Ishikawa (cell line): ENCODE measurements at regions not wholly inside any gene's neighbourhood (a gene's known extent, or its start where the extent isn't known, plus 50 kb on each side); places are given as distances from the start of the nearest gene placed in this dataset.

Experiments
- CEBPB ChIP-seq: IDR thresholded peaks from 2 replicates; pipeline ENCODE4 v1.6.1; 2012
- CREB1 ChIP-seq: IDR thresholded peaks from 2 replicates; pipeline ENCODE4 v1.6.1; 2012; ENCODE audit warnings: low read depth
- EGR1 ChIP-seq: IDR thresholded peaks from 2 replicates; pipeline ENCODE4 v1.6.1; 2012
- EP300 ChIP-seq: IDR thresholded peaks from 2 replicates; pipeline ENCODE4 v1.6.1; 2012; ENCODE audit warnings: borderline replicate concordance
- FOXM1 ChIP-seq: IDR thresholded peaks from 2 replicates; pipeline ENCODE4 v1.6.1; 2012; ENCODE audit warnings: low read depth, borderline replicate concordance
- NFIC ChIP-seq: IDR thresholded peaks from 2 replicates; pipeline ENCODE4 v1.6.1; 2012
- RAD21 ChIP-seq: IDR thresholded peaks from 2 replicates; pipeline ENCODE4 v1.6.1; 2012; ENCODE audit warnings: low read depth
- TAF1 ChIP-seq: IDR thresholded peaks from 2 replicates; pipeline ENCODE4 v1.6.1; 2012; ENCODE audit warnings: low read depth, mild to moderate bottlenecking
- TCF12 ChIP-seq: IDR thresholded peaks from 2 replicates; pipeline ENCODE4 v1.6.1; 2012; ENCODE audit warnings: low read depth
- TEAD4 ChIP-seq: IDR thresholded peaks from 2 replicates; pipeline ENCODE4 v1.6.1; 2012
- YY1 ChIP-seq: IDR thresholded peaks from 2 replicates; pipeline ENCODE4 v1.6.1; 2012; ENCODE audit warnings: low read depth
- ZBTB7A ChIP-seq: IDR thresholded peaks from 2 replicates; pipeline ENCODE4 v1.6.1; 2012; ENCODE audit warnings: low read depth
- TF ChIP-seq, protein P1 (sequence below): IDR thresholded peaks from 2 replicates; pipeline ENCODE4 v1.6.1; 2012; ENCODE audit warnings: low read depth, mild to moderate bottlenecking
- TF ChIP-seq, protein P2 (sequence below): IDR thresholded peaks from 2 replicates; pipeline ENCODE4 v1.6.1; 2012
- TF ChIP-seq, protein P3 (sequence below): IDR thresholded peaks from 2 replicates; pipeline ENCODE4 v1.6.1; 2012

DNA sequence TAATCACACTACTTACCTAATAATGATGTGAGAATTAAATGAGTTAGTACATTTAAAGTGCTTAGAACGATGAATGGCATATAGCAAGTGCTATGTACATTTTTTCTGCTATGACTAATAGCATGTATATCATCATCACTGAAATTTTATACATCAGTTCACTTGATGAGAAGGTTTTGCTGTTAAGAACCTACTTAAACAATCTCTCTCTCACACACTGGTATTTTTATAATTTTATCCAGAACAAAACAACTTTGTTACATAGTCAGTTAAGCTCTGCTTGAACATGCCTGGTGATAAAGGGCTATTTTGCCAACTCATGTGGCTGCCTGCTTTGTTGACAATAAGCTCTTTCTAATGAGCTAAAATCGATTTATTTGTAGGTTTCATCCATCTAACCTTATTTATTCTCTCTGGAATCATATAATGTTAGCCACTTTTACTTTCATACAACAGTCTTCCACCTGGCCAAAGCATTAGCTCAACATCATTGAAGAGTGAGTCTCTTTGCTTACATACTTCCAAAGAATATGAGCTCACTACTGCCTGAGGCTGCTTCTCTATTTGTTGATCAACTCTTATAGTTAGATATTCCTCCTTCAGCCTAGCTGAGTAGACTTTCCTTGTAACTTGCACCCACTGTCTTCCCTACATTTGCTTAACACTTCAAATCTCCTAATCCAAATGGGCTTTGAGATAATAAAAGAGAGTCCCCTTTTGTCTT, 372.7 kb upstream of the BOD1L1 start:
- no peak for TF ChIP-seq EGR1
- no peak for TF ChIP-seq YY1
- TF ChIP-seq, protein P1, sequence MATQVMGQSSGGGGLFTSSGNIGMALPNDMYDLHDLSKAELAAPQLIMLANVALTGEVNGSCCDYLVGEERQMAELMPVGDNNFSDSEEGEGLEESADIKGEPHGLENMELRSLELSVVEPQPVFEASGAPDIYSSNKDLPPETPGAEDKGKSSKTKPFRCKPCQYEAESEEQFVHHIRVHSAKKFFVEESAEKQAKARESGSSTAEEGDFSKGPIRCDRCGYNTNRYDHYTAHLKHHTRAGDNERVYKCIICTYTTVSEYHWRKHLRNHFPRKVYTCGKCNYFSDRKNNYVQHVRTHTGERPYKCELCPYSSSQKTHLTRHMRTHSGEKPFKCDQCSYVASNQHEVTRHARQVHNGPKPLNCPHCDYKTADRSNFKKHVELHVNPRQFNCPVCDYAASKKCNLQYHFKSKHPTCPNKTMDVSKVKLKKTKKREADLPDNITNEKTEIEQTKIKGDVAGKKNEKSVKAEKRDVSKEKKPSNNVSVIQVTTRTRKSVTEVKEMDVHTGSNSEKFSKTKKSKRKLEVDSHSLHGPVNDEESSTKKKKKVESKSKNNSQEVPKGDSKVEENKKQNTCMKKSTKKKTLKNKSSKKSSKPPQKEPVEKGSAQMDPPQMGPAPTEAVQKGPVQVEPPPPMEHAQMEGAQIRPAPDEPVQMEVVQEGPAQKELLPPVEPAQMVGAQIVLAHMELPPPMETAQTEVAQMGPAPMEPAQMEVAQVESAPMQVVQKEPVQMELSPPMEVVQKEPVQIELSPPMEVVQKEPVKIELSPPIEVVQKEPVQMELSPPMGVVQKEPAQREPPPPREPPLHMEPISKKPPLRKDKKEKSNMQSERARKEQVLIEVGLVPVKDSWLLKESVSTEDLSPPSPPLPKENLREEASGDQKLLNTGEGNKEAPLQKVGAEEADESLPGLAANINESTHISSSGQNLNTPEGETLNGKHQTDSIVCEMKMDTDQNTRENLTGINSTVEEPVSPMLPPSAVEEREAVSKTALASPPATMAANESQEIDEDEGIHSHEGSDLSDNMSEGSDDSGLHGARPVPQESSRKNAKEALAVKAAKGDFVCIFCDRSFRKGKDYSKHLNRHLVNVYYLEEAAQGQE: no peak
- TF ChIP-seq CEBPB: no peak

DNA sequence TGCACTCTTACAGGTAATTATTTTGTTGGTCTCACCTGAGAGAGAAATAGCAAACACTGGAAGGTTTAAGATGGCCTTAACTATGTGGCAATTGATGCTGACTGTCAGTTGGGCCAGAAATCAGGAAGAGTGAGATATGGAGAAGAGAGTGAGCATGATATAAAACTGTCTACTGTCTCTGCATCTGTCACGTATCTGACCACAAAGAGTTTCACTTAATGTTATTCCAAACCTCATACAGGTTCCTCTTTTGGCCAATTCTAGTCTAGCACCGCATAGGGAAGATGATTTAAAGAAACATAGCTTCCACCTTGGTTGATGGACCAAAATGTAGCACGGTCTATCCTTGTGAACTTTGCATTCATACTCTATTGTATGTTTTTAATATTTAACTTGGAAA, 381.0 kb upstream of the BOD1L1 start:
- no peak for TF ChIP-seq ZBTB7A

DNA sequence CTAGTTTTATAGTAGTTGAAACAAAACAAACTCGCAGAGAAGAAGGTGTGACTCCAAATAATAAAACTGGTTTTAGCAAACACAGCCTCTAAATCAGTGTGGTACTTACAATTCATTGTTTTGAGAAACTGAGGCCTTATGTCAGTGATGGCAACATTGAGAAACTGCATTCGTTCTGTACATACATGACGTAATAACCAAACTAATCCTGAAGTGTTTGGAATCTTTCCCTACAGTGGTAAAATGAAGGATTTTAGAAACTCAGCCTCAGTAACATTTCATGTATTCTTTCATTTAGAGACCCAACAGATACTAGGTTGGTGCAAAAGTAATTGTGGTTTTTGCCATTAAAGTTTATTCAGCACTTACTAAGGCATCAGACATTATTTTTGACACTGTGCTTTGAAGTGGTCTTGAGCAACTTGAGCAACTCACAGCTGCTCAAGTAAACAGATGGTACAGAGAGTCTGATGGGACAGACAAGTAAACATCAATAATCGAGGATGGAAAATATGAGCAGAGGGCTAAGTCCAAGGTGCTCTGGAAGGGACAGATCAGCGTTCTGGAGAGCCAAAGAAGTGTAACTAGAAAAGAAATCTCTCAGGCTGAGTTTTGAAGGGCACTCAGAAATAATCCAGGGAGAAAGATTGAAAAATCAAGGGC, 390.8 kb upstream of the BOD1L1 start:
- no peak for TF ChIP-seq TCF12
- TF ChIP-seq, protein P2, sequence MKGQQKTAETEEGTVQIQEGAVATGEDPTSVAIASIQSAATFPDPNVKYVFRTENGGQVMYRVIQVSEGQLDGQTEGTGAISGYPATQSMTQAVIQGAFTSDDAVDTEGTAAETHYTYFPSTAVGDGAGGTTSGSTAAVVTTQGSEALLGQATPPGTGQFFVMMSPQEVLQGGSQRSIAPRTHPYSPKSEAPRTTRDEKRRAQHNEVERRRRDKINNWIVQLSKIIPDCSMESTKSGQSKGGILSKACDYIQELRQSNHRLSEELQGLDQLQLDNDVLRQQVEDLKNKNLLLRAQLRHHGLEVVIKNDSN: no peak
- no peak for TF ChIP-seq RAD21

DNA sequence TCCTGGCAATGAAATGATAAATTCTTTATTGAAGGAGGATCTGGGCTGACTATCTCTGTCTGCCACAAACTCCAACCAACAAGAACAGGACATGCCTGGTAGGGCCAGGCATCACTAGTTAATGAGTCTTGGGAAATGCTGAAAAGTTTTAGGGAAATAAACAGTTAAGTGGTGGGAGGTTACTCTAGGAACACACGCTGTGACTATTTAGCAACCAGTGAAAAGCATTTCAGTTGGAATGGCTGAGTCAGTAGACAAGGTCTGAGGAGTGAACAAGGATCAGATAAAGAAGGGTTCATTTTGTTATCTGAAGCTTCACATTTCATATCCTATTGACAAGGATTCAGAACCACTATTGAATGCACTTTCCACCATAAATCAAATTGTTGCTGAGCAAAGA, 394.9 kb upstream of the BOD1L1 start:
- TF ChIP-seq, protein P3, sequence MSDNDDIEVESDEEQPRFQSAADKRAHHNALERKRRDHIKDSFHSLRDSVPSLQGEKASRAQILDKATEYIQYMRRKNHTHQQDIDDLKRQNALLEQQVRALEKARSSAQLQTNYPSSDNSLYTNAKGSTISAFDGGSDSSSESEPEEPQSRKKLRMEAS: no peak
- TF ChIP-seq EP300 (no peak), TEAD4 (no peak), RAD21 (no peak), EGR1 (no peak)
- TF ChIP-seq, protein P1: no peak

DNA sequence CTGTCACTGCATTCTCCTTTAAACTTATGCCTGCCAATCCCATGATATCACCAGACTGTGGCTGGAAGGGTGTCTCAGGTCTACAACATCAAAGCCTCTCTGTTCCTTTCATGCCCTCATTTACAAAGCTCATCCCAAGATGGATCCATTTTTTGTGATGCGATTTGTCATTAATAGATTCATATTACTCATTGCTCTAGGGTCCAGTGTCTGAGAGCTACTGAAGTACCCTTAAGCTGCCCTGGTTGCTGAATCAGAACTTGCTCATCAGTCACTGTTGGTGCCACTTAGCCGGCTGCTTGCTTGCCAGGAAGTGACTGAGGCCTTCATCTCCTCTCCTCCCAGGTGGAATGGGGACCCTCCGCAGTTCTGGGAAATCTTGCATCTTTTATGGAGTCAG, 395.5 kb upstream of the BOD1L1 start:
- TF ChIP-seq FOXM1 (no peak), ZBTB7A (no peak), TAF1 (no peak), EP300 (no peak), RAD21 (no peak), TEAD4 (no peak), EGR1 (no peak), YY1 (no peak), CREB1 (no peak), CEBPB (no peak), NFIC (no peak), TCF12 (no peak)
- TF ChIP-seq, protein P1: no peak
- TF ChIP-seq, protein P3: no peak
- TF ChIP-seq, protein P2: no peak
